ENCODE measurements at regions not wholly inside any gene's neighbourhood (a gene's known extent, or its start where the extent isn't known, plus 50 kb on each side); places are given as distances from the start of the nearest gene placed in this dataset.

DNA sequence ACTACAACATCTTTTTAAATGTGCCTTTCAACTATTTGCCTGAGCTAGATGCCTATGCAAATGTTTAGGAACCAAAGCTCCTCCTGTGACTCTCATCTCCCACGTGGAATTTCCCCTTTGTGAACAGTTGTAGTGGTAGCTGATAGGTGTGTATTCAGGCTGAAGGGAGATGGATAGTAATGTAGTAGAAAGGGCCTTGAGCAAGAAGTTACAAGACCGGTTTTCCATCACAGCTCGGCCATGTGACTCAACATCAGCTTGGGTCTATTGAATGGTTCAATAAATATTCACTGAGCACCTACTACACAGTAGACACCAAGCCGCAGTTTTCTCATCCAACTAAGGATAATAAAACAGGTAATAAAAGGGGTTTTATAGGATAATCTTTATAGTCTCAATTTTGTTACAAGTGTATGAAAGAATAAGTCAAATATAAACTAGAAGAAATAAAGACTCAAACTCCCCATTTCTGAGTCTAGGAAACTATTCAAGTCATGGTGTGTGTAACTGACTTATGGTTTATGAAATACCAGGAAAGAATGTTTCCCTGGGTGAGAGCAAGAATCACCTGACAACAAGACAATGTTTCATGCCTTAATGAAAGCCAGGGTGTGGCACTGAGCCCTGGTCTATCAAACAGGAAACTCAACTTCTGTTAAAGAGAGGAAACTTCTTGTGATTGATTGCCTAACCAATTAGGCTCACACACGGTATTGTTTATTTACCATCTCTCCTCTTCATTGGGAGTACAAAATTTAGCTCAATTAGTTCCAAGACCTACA is 187.1 kb upstream of the SPEF2 start:
- DNase-seq (ENCODE audit: low spot score), result no peak

- DNase-seq (ENCODE audit: low spot score), result no peak
Measured at GRCh38 chr5:35420200-35420599, 189.9 kb upstream of the PRLR start.

DNA sequence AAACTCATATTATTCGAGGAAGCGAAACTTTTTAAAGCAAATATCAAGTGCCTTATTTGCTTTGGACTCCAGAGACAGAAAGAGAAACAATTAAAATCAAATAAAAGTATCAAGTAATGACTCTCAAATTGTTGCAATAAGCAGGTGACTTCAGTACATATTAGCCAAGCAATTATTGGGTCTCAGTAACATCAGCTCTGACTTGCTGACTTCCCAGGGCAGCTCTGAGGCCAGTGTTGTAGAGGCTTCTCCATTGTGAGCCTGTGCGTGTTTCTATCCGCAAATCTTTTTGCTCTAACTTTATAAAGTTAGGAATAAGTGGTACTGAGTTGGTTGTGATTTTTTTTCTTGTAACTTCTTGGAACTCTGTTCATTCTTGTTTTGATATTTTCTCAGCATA is 186.8 kb upstream of the PRLR start:
- no peak for DNase-seq (ENCODE audit: low spot score)

- DNase-seq (ENCODE audit: low spot score), result no peak
Measured at GRCh38 chr5:35416217-35416988, 186.1 kb upstream of the PRLR start.

GRCh38 chr5:35415309-35415708 is 185.0 kb upstream of the PRLR start:
- no peak for DNase-seq (ENCODE audit: low spot score)

DNA sequence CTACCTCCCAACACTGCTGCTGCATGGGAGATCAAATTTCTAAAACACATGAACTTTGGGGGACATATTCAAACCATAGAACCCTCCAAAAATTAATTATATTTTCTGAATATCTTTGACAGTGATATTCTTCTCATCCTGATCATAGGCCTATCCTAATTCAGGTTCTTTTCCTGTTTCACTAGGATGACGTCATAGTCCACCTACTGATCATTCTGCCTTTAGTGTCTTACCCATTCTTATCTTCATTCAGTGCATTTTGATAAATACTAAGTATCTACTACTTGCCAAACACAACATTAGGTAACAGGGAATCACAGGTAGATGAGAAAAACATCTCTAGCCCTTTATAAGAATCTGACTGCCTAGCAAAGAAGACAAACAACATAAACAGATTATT is 179.1 kb upstream of the PRLR start:
- no peak for DNase-seq (ENCODE audit: low spot score)

- no peak for DNase-seq (ENCODE audit: low spot score)
Measured at GRCh38 chr5:35408146-35408545, 177.9 kb upstream of the PRLR start.

GRCh38 chr5:35407697-35408096 is 177.4 kb upstream of the PRLR start:
- DNase-seq (ENCODE audit: low spot score), result no peak

GRCh38 chr5:35405938-35406337 is 175.7 kb upstream of the PRLR start:
- no peak for DNase-seq (ENCODE audit: low spot score)

DNA sequence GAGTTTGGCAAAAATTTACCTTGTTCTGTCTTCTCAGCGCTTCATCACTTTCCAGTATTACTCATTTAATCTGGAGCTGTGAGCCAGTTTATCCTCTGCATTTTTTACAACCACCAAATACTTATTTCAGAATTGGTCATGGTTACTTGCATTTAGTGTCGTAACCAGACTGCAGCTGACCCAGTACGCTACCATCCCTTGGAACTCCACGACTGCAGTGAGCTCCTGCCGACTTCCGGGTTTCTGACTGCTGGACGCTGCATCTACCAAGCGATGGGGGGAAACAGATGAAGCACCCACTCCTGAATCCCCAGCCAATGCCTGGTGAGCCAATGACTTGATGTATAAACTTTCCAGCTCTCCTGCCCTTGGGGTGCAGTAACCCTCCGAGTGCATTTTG is 174.4 kb upstream of the PRLR start:
- no peak for DNase-seq (ENCODE audit: low spot score)

DNA sequence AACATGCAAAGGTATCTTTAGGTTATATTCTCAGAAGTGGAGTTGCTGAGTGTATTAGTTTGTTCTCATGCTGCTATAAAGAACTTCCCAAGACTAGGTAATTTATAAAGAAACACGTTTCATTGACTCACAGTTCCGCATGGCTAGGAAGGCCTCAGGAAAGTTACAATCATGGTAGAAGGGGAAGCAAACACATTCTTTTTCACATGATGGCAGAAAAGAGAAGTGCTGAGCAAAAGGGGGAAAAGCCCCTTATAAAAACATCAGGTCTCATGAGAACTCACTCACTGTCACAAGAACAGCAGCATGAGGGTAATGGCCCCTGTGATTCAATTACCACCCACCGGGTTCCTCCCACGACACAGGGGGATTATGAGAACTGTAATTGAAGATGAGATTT is 163.6 kb upstream of the PRLR start:
- no peak for DNase-seq (ENCODE audit: low spot score)

DNA sequence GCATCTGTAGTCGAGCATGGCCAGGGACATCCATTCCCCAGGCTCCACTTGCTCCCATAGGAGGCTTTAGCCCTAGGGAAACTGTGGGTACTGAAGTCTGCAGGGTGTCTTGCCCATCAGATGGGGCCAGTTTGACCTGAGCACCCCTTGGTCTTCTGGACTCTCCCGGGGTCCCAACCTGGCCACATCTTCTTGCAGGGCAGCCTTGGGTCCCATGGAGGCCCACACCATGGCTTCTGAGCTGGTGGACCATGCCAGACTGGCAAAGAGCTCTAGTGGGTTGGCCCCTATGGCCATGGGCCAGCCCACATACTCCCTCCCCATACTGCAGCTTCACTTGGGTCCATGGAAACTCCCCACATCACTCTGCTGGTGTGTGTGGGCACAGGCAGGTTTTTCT is 154.4 kb upstream of the PRLR start:
- no peak for DNase-seq (ENCODE audit: low spot score)

- DNase-seq (ENCODE audit: low spot score), result no peak
Measured at GRCh38 chr5:35383041-35383440, 152.8 kb upstream of the PRLR start.

GRCh38 chr5:35377653-35378052 is 147.4 kb upstream of the PRLR start:
- DNase-seq (ENCODE audit: low spot score), result no peak

DNA sequence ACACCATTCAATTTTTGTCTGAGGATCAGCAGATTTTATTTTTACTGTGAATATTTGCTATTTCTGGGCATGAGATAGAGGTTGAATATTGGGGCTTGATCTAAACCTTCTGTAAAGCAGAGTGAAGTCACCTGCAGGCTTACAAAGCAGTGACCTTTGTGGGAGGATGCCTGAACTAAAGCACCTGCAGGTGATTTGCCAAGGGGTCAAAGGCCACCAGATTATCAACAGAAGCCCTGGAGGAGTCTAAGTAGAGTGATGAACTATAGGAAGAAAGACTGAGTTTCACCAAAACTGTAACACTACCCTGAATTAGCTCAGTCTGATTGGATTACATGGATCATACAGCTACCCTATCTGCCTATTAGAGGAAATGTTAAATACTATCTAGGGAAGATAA is 144.3 kb upstream of the PRLR start:
- DNase-seq (ENCODE audit: low spot score), result no peak

- no peak for DNase-seq (ENCODE audit: low spot score)
Measured at GRCh38 chr5:35373249-35373648, 143.0 kb upstream of the PRLR start.

DNA sequence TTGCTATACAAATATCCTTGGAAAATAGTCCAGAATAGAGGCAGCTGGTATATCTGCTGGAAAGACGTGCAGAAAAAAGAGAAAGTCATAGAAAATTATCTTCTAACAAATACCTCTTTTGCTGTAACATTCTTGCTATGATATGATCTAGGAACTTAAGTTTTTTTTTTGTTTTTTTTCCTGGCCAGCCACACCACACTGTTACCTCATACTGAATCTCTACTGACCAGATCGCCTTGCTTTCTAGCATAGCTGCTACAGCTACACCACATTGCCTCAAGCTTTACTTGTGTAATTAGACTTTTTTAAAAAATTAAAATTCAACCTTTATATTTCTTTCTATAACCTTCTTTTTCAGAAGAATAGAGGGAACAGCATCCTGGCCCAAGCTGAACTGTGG is 142.2 kb upstream of the PRLR start:
- no peak for DNase-seq (ENCODE audit: low spot score)

- no peak for DNase-seq (ENCODE audit: low spot score)
Measured at GRCh38 chr5:35371951-35372426, 141.7 kb upstream of the PRLR start.

- no peak for DNase-seq (ENCODE audit: low spot score)
Measured at GRCh38 chr5:35370871-35371270, 140.6 kb upstream of the PRLR start.

- DNase-seq (ENCODE audit: low spot score), result no peak
Measured at GRCh38 chr5:35369965-35370790, 139.9 kb upstream of the PRLR start.

GRCh38 chr5:35367526-35367925 is 137.2 kb upstream of the PRLR start:
- DNase-seq (ENCODE audit: low spot score), result no peak

- DNase-seq (ENCODE audit: low spot score), result no peak
Measured at GRCh38 chr5:35365758-35366157, 135.5 kb upstream of the PRLR start.
